OCI-LY1 (cell line): ENCODE measurements at regions not wholly inside any gene's neighbourhood (a gene's known extent, or its start where the extent isn't known, plus 50 kb on each side); places are given as distances from the start of the nearest gene placed in this dataset.

Source experiments
- EZH2 ChIP-seq: fragments of 200-600 bp; sonication (generic), shearing (Covaris generic); IDR thresholded peaks from 2 replicates; pipeline ENCODE4 v1.8.0; 2017; ENCODE audit warnings: borderline replicate concordance, mixed run types, mild to moderate bottlenecking, antibody characterized with exemption, low read length, moderate library complexity, mixed read lengths
- TF ChIP-seq, protein P1 (sequence below): fragments of 200-600 bp; sonication (generic), shearing (Covaris generic); IDR thresholded peaks from 2 replicates; pipeline ENCODE4 v1.5.1; 2017; ENCODE audit warnings: mild to moderate bottlenecking, antibody characterized with exemption, low read length, moderate library complexity, mixed read lengths

DNA sequence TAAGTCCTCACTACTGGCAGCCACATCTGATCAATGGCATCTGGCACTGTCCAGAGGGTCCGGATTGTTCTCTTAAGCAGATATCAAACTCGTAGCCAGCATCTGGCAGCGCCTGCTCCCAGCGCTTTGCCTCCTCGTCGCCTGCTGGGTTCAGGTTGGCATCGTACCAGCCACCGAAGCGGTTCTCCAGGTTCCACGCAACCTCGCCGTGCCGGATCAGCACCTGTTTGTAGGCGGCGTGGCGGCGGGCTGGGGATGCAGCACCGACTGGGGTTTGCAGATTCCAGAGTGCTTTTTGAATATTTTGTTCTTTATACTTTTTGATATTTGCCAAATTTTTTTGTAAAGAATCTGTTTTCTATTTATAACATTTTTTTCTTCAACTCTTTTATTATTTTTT, 111.6 kb downstream of the NR2F2 start:
- TF ChIP-seq, protein P1, sequence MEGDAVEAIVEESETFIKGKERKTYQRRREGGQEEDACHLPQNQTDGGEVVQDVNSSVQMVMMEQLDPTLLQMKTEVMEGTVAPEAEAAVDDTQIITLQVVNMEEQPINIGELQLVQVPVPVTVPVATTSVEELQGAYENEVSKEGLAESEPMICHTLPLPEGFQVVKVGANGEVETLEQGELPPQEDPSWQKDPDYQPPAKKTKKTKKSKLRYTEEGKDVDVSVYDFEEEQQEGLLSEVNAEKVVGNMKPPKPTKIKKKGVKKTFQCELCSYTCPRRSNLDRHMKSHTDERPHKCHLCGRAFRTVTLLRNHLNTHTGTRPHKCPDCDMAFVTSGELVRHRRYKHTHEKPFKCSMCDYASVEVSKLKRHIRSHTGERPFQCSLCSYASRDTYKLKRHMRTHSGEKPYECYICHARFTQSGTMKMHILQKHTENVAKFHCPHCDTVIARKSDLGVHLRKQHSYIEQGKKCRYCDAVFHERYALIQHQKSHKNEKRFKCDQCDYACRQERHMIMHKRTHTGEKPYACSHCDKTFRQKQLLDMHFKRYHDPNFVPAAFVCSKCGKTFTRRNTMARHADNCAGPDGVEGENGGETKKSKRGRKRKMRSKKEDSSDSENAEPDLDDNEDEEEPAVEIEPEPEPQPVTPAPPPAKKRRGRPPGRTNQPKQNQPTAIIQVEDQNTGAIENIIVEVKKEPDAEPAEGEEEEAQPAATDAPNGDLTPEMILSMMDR = no peak
- no peak for TF ChIP-seq EZH2
